Natural killer cell (primary cell): ENCODE measurements at regions not wholly inside any gene's neighbourhood (a gene's known extent, or its start where the extent isn't known, plus 50 kb on each side); places are given as distances from the start of the nearest gene placed in this dataset.

Experiments
- ATAC-seq, 3 donors: fragments of 150-1000 bp in 2 of 3; fragments of 200-7000 bp in 1 of 3; cut with Tn5 transposase; 1 replicate in 1 of 3; 2 replicates in 2 of 3; pipeline ENCODE4 v1.10.0; 2021; ENCODE audit warnings: mild to moderate bottlenecking in 2 of 3, moderate library complexity in 2 of 3
- DNase-seq, 2 donors: peaks; one replicate each; pipeline versions ENCODE4 v3.0.0 to v3.0.0-alpha.2; 2013 to 2021; ENCODE audit warnings: mixed read lengths in 1 of 2
- H3K27ac ChIP-seq: one replicate; pipeline ENCODE4 v1.5.1; 2013; ENCODE audit warnings: mild to moderate bottlenecking, low read length
- H3K27me3 ChIP-seq: one replicate; pipeline ENCODE4 v1.6.1; 2013; ENCODE audit warnings: low read length; ENCODE audit not compliant: control insufficient read depth, insufficient read depth
- H3K36me3 ChIP-seq: one replicate; pipeline ENCODE4 v1.6.1; 2013; ENCODE audit warnings: low read length; ENCODE audit not compliant: control insufficient read depth, insufficient read depth
- H3K4me1 ChIP-seq: one replicate; pipeline ENCODE4 v1.6.1; 2013; ENCODE audit warnings: low read length; ENCODE audit not compliant: control insufficient read depth, insufficient read depth
- H3K4me3 ChIP-seq: one replicate; pipeline ENCODE4 v1.5.1; 2013; ENCODE audit warnings: low read length
- H3K9me3 ChIP-seq: one replicate; pipeline ENCODE4 v1.6.1; 2013; ENCODE audit warnings: low read length; ENCODE audit not compliant: control insufficient read depth, insufficient read depth
- H3K27ac Mint-ChIP-seq, 2 donors: one replicate each; pipeline ENCODE4 v1.8.0; 2022; ENCODE audit warnings: mild to moderate bottlenecking in 2 of 2, mixed read lengths in 2 of 2, moderate library complexity in 1 of 2
- H3K27me3 Mint-ChIP-seq, 2 donors: one replicate each; pipeline ENCODE4 v1.8.0; 2022; ENCODE audit warnings: low read depth in 2 of 2, mixed read lengths in 2 of 2
- H3K36me3 Mint-ChIP-seq: one replicate; pipeline ENCODE4 v1.8.0; 2022; ENCODE audit warnings: mixed read lengths
- H3K4me1 Mint-ChIP-seq, 2 donors: one replicate each; pipeline ENCODE4 v1.8.0; 2022; ENCODE audit warnings: mixed read lengths in 2 of 2
- H3K4me3 Mint-ChIP-seq: one replicate; pipeline ENCODE4 v1.8.0; 2022; ENCODE audit warnings: mild to moderate bottlenecking, moderate library complexity, mixed read lengths
- H3K9me3 Mint-ChIP-seq, 2 donors: one replicate each; pipeline ENCODE4 v1.8.0; 2022; ENCODE audit warnings: mixed read lengths in 2 of 2
- WGBS: methylation state at CpG from one replicate; pipeline ENCODE4 v1.1.7; 2013; ENCODE audit warnings: missing lambda C conversion rate; ENCODE audit not compliant: insufficient coverage; 5-methylcytosine and 5-hydroxymethylcytosine counted together
- intact Hi-C: fragments of 100-400 bp; cut with micrococcal nuclease; formaldehyde crosslinking; loops from one replicate; pipeline ENCODE4 v1.14.2; 2022
- TF ChIP-seq, protein P1 (sequence below): fragments of 200-600 bp; IDR thresholded peaks from one replicate; pipeline ENCODE4 v1.8.0; 2022; ENCODE audit warnings: antibody characterized with exemption

DNA sequence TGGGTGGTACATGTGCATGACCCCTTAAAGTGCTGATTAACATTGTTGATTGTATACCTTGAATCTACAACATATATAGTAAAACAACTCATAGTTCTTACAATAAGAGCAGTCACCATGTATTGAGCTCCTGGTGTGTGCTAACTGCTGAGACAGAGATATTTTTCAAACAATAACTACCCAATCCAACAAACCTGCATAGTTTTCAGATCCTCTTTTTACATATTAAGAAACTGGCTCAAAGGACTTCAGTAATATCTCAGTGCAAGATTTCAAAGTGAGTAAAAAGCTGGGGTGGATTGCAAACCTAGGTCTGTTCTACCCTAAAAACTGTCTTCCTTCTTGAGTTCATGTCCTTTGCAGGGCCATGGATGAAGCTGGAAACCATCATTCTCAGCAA lies 272.2 kb downstream of the SNX13 start:
- H3K4me3 Mint-ChIP-seq: no peak overlapping the region
- no peaks in the 10 kb centered on the region for H3K36me3 Mint-ChIP-seq
- no peaks in the 10 kb centered on the region for H3K4me1 Mint-ChIP-seq
- TF ChIP-seq, protein P1, sequence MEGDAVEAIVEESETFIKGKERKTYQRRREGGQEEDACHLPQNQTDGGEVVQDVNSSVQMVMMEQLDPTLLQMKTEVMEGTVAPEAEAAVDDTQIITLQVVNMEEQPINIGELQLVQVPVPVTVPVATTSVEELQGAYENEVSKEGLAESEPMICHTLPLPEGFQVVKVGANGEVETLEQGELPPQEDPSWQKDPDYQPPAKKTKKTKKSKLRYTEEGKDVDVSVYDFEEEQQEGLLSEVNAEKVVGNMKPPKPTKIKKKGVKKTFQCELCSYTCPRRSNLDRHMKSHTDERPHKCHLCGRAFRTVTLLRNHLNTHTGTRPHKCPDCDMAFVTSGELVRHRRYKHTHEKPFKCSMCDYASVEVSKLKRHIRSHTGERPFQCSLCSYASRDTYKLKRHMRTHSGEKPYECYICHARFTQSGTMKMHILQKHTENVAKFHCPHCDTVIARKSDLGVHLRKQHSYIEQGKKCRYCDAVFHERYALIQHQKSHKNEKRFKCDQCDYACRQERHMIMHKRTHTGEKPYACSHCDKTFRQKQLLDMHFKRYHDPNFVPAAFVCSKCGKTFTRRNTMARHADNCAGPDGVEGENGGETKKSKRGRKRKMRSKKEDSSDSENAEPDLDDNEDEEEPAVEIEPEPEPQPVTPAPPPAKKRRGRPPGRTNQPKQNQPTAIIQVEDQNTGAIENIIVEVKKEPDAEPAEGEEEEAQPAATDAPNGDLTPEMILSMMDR: no peak
- no peaks in the 10 kb centered on the region for H3K9me3 Mint-ChIP-seq
- intact Hi-C loops: no loop called here
- Histone ChIP-seq H3K36me3 (no peaks in the 10 kb centered on the region), H3K27me3 (no peaks in the 10 kb centered on the region), H3K9me3 (no peaks in the 10 kb centered on the region), H3K4me1 (no peaks in the 10 kb centered on the region), H3K4me3 (no peak overlapping the region), H3K27ac (no peak overlapping the region)
- no peak overlapping the region for H3K27ac Mint-ChIP-seq
- ATAC-seq (no peak), DNase-seq (no peak)
- H3K27me3 Mint-ChIP-seq: no peaks in the 10 kb centered on the region

DNA sequence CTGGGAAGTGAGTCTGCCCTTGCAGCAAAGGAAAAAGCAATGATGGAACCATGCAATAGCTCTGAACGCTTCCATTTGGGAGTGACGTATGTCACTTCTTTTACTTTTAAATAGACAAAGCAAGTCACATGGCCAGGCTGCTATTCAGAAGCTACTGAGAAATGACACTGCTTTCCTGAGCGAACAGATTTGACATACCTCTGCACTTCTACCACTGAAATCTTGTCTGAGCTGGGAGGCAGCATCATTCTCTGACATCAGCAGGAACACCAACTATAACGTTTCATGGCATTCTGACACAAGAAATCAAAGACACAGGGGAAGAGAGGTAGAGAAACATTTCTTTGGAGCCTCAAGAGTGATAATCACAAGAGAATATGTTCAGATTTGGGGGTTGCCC lies 271.1 kb downstream of the SNX13 start:
- Mint-ChIP-seq H3K4me3 (no peak overlapping the region), H3K9me3 (no peaks in the 10 kb centered on the region), H3K36me3 (no peaks in the 10 kb centered on the region), H3K4me1 (peaks cover 0 to 1% of the 10 kb centered on the region in 2 donors), H3K27me3 (peaks cover 0 to under 1% of the 10 kb centered on the region in 2 donors), H3K27ac (no peak overlapping the region)
- H3K9me3 ChIP-seq: no peaks in the 10 kb centered on the region
- H3K36me3 ChIP-seq: no peaks in the 10 kb centered on the region
- no peak overlapping the region for H3K27ac ChIP-seq
- WGBS: 89% methylated on average over 4 of the region's 4 CpGs
- TF ChIP-seq, protein P1: no peak
- H3K4me3 ChIP-seq: no peak overlapping the region
- H3K4me1 ChIP-seq: no peaks in the 10 kb centered on the region
- intact Hi-C loops: no loop called here
- no peak for DNase-seq
- H3K27me3 ChIP-seq: no peaks in the 10 kb centered on the region
- ATAC-seq: no peak

DNA sequence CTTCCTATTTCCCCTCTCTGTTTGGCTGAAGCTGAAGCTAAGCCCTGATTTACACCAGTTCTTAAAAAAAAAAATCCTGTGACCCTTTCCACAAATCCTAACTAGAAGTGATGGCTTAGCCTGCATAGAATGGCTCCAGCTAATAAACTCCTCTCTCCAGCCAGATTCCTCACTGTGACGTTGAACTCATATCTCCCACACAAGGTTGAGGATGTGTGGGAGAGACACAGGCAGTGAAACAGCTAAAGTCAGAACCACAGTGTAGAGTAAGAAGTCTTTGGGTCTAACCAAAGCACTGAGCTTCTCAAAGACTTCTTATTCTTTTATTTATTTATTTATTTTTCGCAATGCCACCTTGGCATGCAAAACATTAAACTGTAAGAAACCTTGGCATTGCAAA lies 268.3 kb downstream of the SNX13 start:
- no peak for ATAC-seq
- intact Hi-C loops: no loop called here
- 100% methylated on average over 1 of the region's 2 CpGs for WGBS

DNA sequence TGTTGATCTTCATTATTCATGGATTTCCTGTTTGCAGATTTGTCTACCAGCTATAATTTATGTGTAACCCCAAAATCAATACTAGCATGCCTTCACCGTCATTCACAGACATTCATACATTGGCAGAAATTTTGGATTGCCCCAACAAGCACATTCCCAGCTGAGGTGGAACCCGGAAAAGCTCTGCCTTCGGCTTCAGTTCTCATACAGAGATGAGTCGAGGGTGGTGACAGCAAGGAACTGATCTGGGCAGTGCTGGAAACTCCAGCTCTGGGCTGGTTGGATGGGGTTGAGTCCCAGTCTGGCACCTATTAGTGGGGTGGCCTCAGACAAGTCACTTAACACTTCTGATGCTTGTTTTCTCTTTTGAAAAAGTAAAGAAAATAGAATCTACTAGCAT lies 267.5 kb downstream of the SNX13 start:
- DNase-seq (no peak), ATAC-seq (no peak)
- no peaks in the 10 kb centered on the region for H3K4me1 ChIP-seq
- TF ChIP-seq, protein P1: no peak
- intact Hi-C loops: no loop called here
- no peaks in the 10 kb centered on the region for H3K27me3 ChIP-seq
- H3K9me3 ChIP-seq: no peaks in the 10 kb centered on the region
- no peak overlapping the region for H3K27ac ChIP-seq
- WGBS: 87% methylated on average over 4 of the region's 4 CpGs
- no peak overlapping the region for H3K4me3 ChIP-seq
- H3K27me3 Mint-ChIP-seq: peaks cover 0 to 9% of the 10 kb centered on the region in 2 donors
- no peaks in the 10 kb centered on the region for H3K9me3 Mint-ChIP-seq
- no peak overlapping the region for H3K4me3 Mint-ChIP-seq
- no peaks in the 10 kb centered on the region for H3K36me3 ChIP-seq
- no peaks in the 10 kb centered on the region for H3K36me3 Mint-ChIP-seq
- H3K4me1 Mint-ChIP-seq: peaks cover 7 to 8% of the 10 kb centered on the region in 2 donors
- no peak overlapping the region for H3K27ac Mint-ChIP-seq

More for the DNA sequence above, 268.3 kb downstream of the SNX13 start:
- no peaks in the 10 kb centered on the region for H3K9me3 ChIP-seq
- peaks cover 7 to 8% of the 10 kb centered on the region in 2 donors for H3K4me1 Mint-ChIP-seq
- H3K36me3 ChIP-seq: no peaks in the 10 kb centered on the region
- H3K27me3 ChIP-seq: no peaks in the 10 kb centered on the region
- TF ChIP-seq, protein P1: no peak
- no peaks in the 10 kb centered on the region for H3K36me3 Mint-ChIP-seq
- no peak for DNase-seq
- H3K27ac Mint-ChIP-seq: no peak overlapping the region
- H3K27me3 Mint-ChIP-seq: peaks cover 0 to 9% of the 10 kb centered on the region in 2 donors
- H3K4me3 Mint-ChIP-seq: no peak overlapping the region
- H3K27ac ChIP-seq: no peak overlapping the region
- H3K4me3 ChIP-seq: no peak overlapping the region
- H3K9me3 Mint-ChIP-seq: no peaks in the 10 kb centered on the region
- no peaks in the 10 kb centered on the region for H3K4me1 ChIP-seq
